GF-D8 (cell line): ENCODE measurements at regions not wholly inside any gene's neighbourhood (a gene's known extent, or its start where the extent isn't known, plus 50 kb on each side); places are given as distances from the start of the nearest gene placed in this dataset.

Source experiments
- DNase-seq: peaks from one replicate; lab custom pipeline; 2025; lab: John Stamatoyannopoulos, UW

DNA sequence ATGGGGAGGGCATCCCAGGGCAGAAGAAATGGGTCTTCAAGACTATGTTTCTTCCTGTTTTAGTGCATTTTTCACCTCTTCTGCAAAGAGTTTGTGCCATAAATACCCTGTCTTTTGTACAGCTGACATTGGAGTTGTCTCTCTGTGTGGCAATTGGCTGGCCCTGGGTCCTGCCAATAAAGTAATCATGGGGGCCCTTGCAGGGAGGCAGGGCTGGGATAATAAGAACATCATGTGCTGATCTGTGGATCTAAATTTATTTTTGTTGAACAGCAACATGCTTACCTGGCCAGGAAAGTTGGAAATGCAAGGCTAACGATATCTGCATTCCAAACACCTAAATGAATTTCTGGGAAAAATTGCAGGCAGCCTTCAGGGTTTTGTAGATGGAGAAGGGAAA lies 174.6 kb upstream of the GATB start:
- DNase-seq = no peak

DNA sequence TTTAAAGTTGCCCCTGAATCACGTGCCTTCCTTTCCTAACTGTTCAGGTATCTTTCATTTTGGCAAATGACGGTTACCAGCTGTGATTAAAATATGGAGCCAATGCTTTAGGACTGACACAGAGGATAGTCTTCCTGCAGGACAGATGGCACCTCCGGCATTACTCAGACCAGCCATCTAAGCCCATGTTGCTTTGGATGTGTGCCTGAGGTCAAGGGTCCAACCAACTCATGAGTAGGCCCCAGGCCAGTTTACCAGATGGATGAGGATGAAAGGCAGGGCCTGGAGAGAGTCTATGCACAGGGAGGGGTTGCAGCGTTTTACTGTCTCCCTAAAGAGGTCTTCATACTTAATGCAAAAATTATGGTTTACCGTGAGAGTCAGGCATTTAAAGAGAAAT lies 174.0 kb upstream of the GATB start:
- no peak for DNase-seq

- no peak for DNase-seq
Observed at GRCh38 chr4:151933122-151933827, 172.5 kb upstream of the GATB start.

GRCh38 chr4:151931563-151931962 lies 170.8 kb upstream of the GATB start:
- DNase-seq = no peak

- DNase-seq = no peak
Observed at GRCh38 chr4:151930372-151930771, 169.6 kb upstream of the GATB start.

DNA sequence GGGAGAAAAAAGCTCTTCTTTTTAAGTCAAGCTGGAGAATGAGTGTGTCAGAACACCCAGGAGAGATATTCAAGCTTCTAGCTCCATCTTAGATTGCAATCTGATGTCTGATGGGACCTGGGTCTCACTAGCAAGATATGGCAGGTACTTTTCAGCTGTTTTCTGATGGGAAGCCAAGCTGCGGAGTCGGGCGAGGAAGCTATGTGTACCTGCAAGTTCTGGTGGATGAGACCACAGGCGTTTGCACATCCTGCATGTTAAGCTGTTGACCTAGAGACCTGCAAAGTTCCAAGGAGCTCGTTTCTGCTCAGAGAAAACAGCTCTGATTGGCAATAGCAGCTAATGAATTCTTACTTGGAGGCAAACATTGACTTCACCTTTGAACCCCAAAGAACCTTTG lies 167.3 kb upstream of the GATB start:
- DNase-seq = no peak

DNA sequence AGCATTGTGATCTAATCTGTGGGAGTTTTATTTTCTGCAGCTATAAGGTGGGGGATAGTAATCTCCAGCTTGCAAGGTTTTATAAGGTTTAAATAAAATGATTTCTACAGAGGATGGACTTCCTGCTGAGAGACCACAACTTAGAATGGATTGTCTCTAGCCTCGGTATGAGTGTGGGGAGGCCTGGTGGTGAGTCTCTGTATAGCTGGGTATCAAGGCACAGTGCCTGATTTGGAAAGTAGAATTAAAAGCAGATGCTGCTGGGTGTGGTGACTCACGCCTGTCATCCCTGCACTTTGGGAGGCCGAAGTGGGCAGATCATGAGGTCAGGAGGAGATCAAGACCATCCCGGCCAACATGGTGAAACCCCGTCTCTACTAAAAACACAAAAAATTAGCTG lies 162.0 kb upstream of the GATB start:
- DNase-seq = no peak

GRCh38 chr4:151922306-151922705 lies 161.5 kb upstream of the GATB start:
- DNase-seq = no peak

GRCh38 chr4:151921811-151922210 lies 161.0 kb upstream of the GATB start:
- DNase-seq = no peak

DNA sequence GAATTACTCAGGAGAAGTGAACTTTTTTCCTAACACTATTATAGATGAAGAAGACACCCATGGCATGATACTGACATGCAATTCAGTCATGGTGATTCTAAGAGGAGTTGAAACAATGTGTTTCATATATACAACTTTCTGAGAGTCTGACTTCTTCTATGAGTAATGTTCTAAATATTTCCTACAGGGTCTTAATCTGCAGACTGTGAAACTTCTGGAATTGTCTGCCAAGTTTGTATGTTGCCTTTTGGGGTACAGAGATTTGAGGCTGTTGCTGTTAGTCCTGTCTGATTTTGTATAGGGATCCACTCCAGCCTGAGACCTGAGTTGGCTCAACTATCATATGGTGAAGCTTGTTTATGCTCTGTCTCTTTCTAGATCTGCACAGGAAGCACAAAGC lies 160.6 kb upstream of the GATB start:
- DNase-seq = no peak

DNA sequence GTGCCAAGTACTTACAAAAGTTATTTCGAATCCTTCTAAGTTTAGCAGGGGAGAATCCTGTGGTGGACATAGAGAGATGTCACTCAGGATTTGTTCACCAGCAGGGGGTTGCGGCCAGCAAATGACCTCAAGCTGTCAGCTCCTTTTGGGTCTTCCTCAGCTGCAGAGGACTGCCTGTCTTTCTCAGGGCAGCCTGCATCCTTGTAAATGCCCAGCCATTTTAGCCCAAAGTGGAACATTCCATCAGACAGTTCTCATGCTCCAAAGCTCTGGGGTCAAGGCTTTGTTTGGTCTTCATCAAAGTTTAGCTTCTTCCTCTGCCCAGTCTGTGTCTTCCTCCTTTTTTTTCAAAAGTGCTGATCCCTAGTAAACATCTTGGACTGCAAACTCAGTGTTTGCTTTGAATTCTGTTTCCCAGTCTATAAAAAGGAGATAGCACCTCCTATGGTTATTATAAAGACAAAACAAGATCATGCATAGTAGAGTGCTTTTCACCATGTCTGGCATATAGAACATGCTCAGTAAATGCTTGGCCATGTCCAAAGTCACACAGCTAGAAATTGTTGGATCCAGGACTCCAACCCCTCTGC lies 156.4 kb upstream of the GATB start:
- no peak for DNase-seq

DNA sequence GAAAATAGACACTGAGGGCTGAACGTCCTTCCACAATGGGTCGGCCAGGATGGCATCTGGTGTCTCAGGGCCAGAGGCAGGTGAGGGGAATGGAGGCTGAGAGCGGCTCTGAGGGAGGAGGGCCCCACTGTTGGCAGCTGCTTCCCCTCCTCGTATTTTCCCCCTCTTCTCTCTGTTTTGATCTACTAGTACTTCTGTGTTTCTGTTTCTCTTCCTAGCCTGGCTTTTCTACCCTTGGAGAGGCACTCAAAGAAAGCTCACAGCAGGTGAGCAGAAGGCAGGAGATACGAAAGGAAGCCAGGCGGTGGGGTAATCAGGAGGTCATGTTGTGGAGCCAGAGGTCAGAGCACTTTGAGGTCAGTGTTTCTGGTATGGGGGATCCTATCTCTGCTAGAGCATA lies 151.8 kb upstream of the GATB start:
- no peak for DNase-seq

DNA sequence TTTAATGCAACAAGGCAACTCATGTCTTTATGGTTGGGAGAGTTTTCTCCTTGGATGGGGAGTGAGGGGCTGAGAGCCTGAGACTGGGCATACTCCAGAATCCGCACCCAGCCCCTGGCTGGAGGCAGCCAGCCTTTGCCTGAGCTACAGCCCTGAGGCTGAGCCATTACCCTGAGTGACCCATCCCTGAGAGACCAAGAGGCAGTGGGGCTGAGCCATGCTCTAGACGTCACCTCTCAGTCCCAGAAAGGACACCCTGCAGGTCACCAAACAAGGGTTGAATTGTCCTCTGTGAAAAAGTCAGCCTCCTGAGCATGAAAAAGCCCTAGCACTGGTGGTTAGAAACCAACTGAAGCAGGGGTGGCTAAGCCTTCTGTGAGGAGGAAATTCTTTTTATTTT lies 151.2 kb upstream of the GATB start:
- DNase-seq = no peak

DNA sequence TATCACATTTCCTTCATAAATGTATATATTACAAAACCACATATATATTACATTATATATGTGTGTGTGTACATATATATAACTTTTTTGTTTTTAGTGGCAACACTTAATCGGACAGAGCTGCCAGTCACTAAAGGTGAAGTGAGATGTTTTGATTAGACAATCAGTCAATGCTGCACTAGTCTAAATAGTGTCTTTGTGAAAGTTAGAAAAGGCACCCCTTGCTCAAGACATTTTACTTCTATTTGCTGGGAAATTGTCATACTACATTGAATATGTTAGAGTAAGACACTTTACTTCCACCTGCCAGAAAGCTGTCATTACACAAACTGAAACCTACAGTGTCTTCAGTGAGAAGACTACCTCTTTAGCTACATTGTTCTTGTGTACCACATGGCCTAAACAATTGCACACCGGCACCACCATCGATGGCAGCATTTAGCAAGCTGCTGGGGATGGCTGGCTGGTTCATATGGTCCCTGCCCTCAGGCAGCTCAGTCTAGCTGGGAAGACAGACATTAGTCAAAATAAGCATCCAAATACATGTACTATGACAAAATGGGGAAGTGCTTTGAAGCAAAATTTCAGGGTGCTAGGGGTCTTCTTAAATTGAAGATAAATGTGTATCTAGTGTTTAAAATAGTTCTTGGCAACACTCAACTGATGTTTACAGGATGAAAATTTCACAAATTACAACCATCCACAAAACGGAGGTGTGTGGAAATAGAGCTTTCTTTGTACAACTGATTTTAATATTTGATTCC lies 148.1 kb upstream of the GATB start:
- no peak for DNase-seq

DNA sequence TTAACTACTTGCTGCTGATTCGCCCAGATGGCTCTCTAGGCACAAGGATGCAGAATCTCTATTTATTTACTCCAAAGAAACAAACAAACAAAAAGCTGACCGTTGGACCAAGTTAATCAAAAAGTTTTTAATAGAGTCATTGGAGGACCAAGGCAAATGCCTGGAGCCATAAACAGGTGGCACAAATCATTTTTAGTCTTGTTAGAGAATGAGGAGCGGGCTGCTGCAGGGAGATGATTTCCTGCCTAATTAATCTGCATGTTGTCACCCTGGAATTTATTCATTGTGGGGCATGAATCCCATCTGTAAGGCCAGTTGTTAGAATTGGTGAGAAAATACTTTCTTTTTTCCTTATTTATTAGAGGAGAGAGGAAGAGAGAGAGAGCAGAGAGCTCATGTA lies 147.4 kb upstream of the GATB start:
- DNase-seq = no peak

- DNase-seq = peak; percentile 54
Observed at GRCh38 chr4:151906438-151906837, 145.6 kb upstream of the GATB start.

GRCh38 chr4:151905197-151905596 lies 144.4 kb upstream of the GATB start:
- no peak for DNase-seq

GRCh38 chr4:151901631-151902030 lies 140.8 kb upstream of the GATB start:
- DNase-seq = no peak

GRCh38 chr4:151896880-151897279 lies 136.1 kb upstream of the GATB start:
- DNase-seq = no peak

- DNase-seq = no peak
Observed at GRCh38 chr4:151895671-151896070, 134.9 kb upstream of the GATB start.

DNA sequence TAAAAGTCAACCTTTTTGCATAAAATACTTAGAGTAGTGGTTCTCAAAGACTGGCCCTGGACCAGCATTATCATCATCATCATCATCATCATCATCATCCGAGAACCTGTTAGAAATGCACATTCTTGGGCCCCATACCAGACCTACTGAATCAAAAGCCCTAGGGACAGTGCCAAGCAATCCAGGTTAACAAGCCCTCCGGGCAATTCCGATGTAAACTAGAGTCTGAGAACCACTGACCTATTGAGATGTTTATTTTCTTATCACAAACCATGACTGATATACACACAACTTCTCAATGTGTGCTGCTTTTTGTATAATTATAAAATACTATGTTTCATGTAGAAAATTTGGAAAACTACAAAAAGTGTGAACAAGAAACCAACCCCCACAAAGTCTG lies 133.4 kb upstream of the GATB start:
- no peak for DNase-seq

- DNase-seq = no peak
Observed at GRCh38 chr4:151888367-151888866, 127.6 kb upstream of the GATB start.

DNA sequence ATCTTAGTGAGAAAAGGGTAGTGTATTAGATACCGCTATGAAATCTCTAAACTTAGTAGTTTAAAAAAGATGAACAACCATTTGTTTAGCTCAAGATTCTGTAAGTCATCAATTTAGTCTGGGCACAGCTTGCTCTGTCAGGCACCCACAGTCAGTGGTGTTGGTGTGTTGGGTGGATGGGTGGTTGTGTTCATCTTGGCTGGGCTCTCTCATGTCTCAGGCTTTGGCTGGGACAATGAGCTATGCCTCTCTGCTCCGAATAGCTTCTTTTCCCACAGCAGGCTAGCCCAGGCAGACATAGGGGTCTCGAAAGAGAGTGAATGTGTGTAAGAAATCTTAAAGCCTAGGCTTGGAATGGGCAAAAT lies 127.0 kb upstream of the GATB start:
- no peak for DNase-seq
